GM19023 (cell line): ENCODE measurements at regions not wholly inside any gene's neighbourhood (a gene's known extent, or its start where the extent isn't known, plus 50 kb on each side); places are given as distances from the start of the nearest gene placed in this dataset.
A peak's percentile ranks its signal among the peaks of the same experiment; 100 is the strongest.
"Not testable (repeated sequence)": the region's sequence is repeated elsewhere in the genome, so short reads cannot be mapped to it uniquely, and the experiment has no call there.

Experiments
- ATAC-seq: cut with Tn5 transposase; IDR thresholded peaks from one replicate; pipeline ENCODE4 v1.9.1; 2021; ENCODE audit warnings: mild to moderate bottlenecking, moderate library complexity; ENCODE audit not compliant: unreplicated experiment

DNA sequence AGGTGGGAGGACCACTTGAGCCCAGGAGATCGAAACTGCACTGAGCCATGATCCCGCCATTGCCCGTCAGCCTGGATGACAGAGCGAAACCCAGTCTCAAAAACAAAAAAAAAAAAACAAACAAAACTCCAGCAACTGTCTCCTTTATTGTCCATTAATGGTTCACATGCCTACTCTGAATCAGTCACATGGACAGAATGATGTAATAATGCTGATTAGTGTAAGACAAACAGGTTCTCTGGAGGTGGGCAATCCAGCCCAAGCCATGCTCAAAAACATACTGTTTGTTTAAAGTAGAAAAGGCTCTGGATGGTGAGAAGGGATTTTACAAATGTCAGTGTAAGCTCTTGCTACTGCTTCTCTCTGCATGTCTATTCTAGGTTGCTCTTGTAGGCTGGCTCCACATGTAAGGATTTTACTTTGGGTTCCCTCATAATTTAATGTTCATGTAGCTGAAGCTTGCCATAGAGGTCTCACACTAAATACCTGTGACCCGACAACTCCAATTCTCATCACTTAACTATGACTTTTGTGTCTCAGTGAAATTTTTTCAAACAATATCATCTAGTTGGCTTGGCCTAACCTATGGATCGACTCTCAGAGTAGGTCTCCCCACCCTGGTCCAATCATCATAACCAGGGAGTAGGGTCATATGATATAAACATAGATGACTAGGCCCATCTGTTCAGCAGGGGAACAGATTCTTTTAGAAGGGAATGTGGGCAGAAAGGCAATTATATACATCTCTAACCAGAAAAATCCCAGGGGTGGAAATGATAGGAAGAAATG, 83.9 kb upstream of the SLC39A10 start:
- no peak for ATAC-seq

DNA sequence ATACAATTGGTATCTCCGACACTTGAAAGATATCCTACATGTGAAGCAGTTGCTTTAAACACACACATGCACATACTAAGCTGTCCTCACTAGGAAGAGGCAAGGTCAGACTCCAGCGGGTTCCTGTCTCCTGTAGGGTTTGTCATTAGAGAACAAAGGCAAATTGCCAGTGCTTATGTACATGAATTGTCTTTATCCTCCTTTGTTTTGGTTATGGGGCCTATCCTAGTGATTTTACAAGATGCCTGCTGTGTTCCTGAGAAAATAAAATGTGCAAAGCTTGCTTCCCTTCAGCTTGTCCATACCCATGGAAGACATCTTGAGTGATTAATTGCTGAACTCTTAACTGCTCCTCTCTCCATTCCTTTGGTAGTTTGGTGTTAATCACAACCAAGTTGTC, 86.7 kb upstream of the SLC39A10 start:
- no peak for ATAC-seq

GRCh38 chr2:195569255-195569654, 87.8 kb upstream of the SLC39A10 start:
- no peak for ATAC-seq

DNA sequence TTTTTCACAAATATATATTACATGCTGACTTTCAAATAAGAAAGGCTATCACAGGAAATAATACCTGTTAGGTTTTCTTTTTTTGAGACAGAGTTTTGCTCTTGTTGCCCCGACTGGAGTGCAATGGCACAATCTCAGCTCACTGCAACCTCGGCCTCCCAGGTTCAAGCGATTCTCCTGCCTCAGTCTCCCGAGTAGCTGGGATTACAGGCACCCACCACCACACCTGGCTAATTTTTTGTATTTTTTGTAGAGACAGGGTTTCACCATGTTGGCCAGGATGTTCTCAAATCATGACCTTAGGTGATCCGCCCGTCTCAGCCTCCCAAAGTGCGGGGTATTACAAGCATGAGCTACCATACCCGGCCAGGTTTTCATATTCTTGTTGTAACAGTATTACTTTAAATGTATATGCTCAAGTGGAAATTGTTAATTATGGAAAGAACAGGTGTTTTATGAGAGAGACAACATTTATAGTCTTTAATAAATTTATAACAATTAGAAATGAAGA, 92.3 kb upstream of the SLC39A10 start:
- not testable (repeated sequence) for ATAC-seq

- ATAC-seq: no peak
Observed at GRCh38 chr2:195563857-195564512, 93.0 kb upstream of the SLC39A10 start.

GRCh38 chr2:195562570-195563566, 94.2 kb upstream of the SLC39A10 start:
- no peak for ATAC-seq

DNA sequence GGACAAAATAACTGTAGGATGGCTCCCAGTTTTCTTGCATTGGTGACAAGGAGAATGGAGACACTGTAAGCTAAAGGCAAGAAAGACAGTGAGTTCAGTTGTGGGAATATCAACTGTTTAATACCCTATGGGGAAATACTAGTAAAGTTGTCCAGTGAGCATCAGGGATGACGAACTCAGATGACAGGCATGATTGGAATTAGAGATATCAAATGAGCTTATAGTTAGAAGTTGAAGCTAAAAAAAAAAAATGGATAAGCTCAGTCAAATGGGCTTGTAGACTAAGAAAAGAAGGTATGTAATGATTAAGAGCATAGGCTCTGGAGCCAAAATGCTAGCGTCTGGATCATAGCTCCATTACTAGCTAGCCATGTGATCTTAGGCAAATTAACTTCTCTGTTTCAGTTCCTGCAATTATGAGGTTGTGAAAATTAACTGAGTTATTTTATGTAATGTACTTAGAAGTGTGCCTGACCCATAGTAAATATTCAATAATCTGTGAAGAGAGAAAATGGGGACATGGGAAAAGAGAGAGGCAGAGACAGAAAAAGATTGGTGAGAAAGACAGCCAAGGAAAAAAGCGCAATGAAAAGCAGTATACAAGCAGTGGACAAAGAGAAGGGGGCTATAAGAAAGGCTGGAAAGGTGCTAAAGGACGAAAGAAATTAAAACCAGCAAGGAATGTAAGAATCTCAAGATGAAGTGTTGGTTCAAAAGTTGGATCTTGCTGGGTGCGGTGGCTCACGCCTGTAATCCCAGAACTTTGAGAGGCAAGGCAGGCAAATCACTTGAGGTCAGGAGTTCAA, 95.7 kb upstream of the SLC39A10 start:
- peak; percentile 35 for ATAC-seq

DNA sequence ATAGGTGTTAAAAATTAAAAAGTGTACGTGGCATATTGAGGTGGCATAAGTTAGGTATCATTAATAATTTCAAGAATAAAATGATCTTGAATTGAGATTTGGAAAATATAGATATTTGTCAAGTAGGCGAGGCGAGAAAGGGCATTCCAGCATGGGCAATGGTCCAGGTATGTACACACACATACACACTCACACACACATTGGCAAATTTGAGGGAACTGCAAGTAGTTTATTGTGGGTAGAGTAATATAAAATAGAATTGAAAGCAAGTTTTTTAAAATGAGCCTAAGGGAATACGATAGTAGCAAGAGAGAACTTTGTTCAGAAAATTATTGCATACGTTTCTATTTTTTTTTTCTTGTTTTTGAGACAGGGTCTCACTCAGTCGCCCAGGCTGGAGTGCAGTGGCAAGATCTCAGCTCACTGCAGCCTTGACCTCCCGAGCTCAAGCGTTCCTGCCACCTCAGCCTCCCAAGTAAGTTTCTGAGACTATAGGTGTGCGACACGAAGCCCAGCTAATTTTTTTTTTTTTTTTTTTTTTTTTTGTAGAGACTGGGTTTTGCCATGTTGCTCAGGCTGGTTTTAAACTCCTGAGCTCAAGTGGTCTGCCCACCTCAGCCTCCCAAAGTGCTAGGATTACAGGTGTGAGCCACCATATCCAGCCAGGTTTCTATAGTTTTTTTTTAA, 96.7 kb upstream of the SLC39A10 start:
- no peak for ATAC-seq

GRCh38 chr2:195559431-195559914, 97.6 kb upstream of the SLC39A10 start:
- peak; percentile 84 for ATAC-seq

DNA sequence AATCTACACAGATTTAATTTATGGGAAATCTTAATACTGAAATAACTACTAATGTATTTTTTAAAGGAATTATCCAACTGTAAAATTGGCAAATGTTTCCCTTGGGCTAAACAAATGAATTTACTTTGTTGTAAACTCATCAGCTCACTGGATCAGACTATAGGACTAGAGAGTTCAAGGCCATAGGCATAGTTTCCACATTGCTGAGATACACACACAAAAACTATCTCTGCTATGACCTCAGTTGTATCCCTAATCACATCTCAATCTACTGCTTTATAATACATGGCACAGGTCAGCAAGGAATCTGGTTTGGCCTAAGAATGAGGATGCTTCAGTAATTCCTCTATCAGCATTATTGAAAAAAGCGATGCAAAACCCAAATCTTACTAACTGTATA, 101.1 kb upstream of the SLC39A10 start:
- no peak for ATAC-seq

DNA sequence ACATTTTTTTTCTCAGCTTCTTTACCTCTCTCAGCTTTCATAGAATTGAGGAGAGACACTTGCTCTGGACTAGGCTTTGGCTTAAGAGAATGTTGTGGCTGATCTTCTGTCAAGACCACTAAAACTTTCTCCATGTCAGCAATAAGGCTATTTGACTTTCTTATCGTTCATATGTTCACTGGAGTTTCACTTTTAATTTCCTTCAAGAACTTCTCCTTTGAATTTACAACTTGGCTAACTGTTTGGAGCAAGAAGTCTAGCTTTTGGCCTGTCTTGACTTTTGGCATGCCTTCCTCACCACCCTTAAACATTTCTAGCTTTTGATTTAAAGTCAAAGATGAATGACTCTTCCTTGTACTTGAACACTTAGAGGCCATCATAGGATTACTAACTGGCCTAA, 104.4 kb upstream of the SLC39A10 start:
- ATAC-seq: no peak

DNA sequence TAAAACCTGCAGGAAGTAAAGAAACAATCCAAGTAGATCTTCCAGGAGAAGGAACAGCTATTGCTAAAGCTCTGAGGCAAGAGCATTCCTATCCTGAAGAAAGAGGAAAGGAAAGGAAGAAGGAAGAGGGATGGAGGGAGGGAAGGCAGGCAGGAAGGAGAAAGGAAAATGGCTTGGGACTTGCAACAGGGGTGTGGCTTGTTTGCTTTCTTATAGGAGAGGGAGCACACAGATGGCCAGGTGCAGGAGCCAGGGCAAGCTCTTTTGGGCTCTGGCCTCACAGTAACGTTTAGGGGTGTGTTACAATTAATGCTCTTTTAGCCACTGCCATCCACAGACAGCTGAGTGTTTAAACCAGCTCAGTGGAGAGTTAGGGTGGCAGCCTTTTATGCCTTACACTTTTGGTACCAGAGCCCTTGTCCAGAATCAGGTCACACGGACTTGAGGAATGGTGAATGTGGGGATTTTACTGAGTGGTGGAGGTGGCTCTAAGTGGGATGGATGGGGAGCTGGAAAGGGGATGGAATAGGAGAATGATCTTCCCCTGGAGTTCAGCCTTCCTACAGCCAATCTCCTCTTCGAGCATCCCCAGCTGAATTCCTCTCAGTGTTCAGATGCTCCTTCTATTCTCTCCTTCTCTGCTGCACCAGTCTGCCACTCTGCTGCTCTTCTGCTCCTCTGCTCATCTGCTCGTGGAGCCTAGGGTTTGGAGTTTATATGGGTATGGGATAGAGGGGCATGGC, 108.7 kb upstream of the SLC39A10 start:
- no peak for ATAC-seq

DNA sequence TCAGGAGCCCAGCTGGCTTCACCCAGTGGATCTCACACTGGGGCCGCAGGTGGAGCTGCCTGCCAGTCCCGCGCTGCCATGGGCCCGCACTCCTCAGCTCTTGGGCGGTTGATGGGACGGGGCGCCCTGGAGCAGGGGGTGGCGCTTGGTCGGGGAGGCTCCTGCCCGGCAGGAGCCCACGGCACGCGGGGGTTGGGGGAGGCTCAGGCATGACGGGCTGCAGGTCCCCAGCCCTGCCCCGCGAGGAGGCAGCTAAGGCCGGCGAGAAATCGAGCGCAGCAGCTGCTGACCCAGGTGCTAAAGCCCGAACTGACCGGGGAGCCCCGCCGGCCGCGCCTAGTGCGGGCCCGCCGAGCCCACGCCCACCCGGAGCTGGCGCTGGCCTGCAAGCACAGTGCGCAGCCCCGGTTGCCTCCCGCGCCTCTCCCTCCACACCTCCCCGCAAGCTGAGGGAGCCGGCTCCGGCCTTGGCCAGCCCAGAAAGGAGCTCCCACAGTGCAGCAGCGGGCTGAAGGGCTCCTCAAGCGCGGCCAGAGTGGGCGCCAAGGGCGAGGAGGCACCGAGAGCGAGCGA, 109.7 kb upstream of the SLC39A10 start:
- not testable (repeated sequence) for ATAC-seq

GRCh38 chr2:195545811-195546210, 111.2 kb upstream of the SLC39A10 start:
- no peak for ATAC-seq

DNA sequence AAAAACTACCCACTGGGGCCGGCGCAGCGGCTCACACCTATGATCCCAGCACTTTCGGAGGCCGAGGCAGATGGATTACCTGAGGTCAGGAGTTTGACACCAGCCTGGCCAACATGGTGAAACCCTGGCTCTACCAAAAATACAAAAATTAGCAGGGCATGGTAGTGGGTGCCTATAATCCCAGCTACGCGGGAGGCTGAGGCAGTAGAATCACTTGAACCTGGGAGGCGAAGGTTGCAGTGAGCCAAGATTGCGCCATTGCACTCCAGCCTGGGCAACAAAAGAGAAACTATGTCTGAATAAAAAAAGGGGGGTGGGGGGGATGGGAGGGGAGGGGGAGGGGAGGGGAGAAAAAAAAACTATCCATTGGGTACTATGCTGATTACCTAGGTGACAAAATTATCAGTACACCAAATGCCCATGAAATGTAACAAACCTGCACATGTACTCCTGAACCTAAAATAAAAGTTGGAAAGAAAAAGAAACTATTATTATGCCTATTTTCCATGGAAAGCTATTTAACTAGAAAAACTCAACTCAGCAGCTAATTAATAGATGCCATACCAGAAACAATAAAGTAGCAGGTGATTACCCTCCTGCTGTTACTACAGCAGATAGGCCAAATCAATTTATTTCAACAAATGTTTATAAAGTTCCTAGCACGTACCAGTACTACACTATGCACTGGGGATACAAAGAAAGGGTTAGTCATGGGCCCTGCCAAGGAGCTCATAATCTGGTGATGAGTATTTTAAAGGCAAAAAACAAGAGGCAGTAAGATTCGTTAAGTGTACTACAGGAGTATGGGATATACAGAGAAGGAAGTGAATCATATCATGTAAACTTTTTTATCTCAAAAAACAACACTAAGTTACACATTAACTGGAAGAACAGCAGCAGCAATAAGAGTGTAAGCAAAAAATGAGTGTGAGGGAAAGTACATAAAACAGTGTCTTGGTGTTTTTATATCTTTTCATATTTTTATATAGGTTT, 112.8 kb upstream of the SLC39A10 start:
- ATAC-seq: peak; percentile 94

DNA sequence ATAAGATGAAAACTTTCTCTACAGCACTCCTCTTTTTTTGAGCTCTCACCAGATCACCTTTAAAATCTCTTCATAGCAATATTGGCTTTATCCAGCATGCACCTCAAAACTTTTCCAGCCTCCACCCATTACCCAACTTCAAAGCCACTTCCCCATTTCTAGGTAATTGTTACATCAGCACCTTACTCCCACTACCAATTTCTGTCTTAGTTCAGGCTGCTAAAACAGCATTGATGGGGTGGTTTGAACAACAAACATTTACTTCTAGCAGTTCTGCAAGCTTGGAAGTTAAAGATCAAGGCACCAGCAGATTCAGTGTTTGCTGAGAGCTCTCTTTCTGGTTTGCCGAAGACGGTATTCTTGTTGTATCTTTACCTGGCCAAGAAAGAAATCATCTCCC, 114.0 kb upstream of the SLC39A10 start:
- ATAC-seq: no peak

- ATAC-seq: no peak
Observed at GRCh38 chr2:195542067-195542466, 115.0 kb upstream of the SLC39A10 start.
